Fibroblast of skin of scalp (primary cell): ENCODE measurements at regions not wholly inside any gene's neighbourhood (a gene's known extent, or its start where the extent isn't known, plus 50 kb on each side); places are given as distances from the start of the nearest gene placed in this dataset.
"Not testable (repeated sequence)": the region's sequence is repeated elsewhere in the genome, so short reads cannot be mapped to it uniquely, and the experiment has no call there.

Experiments used
- DNase-seq: peaks from one replicate; pipeline ENCODE4 v3.0.0-alpha.2; 2013

DNA sequence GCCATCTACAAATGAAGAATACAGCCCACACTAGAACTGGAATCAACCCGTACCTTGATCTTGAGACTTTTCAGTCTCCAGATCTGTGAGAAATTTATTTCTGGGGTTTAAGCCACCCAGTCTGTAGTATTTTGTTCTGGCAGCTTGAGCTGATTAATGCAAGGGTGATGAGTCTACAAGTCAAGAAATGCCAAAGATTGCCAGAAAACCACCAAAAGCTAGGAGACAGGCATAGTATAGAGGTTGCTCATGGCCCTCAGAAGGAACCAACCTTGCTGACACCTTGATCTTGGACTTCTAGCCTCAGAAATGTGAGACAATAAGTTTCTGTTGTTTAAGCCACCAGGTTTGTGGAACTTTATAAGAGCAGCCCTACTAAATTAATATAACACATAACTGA, 428.2 kb upstream of the KLF12 start:
- DNase-seq, result peak; percentile 72

DNA sequence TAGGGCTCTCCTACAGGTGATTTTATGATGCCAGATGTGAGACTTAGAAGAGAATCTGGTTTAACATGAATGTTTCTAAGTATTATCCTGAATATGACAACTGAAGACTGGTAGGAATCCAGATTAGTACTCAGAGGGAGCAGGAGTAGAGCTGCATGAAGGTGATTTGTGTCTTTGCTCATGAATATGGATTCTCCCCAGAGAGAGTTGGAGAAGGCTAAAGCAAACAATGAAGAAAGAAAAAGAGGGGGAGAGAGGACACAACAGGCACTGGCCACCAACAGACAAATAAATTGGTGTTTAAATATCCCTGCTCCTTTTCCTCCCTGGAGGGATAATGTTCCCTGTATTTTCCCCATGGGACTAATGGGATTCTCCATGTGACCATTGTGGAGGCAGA, 427.0 kb upstream of the KLF12 start:
- DNase-seq, result no peak

DNA sequence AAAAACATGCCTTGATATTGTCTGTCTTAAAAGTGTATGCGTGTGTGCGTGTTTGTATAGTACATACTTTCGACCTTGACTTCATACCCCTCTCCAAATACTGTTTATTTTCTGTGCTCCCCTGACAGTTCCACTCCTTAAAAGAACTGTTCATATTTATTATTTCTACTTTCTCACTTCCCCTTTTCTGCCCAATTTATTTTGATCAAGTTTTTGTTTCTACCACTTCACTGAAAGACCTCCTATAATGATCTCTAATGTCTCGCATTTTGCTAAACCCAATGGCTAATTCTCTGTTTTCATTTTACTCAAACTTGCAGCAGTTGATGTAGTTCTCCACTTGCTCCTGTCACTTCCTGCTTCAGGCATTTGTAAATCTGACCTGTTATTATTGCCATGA, 426.1 kb upstream of the KLF12 start:
- DNase-seq, result no peak

DNA sequence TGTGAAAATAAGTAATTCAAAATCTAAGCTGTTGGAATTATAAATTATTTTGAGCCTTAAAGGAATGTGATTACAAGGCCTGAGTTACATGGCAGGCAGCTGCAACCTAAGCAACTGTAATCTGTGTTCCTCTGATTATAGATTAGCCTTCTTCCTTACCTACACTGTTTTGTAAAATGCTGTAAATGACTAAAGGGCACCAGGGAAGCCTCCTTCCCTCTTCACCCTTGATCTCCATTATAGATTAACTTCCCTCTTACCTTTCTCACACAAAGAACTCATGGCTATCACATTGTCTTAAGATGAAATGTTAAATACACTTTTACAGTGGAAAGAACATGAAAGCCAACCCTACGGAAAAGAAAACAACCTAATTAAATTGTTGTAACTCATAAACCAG, 423.7 kb upstream of the KLF12 start:
- no peak for DNase-seq

DNA sequence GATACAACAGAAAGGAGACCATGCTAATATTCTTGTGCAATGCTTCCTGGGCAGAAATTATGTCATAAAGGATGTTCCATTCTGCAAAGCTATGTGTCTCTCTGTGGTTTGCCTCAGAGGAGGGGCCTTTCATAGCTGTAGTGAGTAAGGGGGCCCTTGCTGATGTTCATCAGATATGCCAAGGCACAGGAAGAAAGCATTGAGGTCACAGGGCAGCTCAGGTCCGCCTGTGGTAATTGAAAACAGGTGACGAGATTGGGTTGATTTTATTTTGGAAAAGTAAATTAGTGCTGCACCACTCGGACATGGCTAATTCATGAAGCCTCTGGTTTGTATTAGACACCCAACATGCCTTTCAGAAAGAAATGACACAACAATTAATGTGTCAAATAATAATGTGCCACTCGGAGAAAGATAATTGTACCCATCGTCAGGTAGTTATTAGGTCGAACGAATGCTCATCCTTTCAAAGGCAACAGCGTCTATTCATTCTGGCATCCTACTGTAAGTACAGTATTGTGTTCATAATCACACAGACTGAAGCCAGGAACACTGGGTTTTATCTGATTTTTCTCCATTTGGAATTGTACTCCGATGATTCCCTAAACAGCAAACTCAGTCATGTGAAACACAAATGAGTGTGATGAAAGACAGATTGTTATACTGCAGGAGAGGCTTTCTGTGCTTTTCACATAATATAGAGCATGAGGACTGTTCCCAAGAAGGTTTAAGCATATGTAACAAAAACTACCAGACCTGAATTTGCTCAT, 421.6 kb upstream of the KLF12 start:
- no peak for DNase-seq

DNA sequence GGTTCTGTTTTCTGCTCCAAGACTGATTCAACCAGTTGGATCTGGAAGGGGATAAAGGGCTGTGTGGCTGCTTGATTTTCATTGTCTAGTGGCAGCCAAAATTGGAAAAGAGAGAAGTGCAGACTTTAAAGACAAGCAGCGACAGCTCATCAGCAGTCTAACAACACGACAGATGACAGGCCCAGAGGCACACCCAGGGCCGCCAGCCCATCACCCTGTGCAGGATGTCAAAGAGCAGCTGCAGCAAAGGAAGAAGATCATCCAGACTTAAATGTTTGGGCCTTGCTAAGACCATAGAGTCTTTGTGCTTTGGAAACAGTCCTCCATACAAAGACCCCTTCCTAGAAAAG, 421.0 kb upstream of the KLF12 start:
- DNase-seq, result no peak

DNA sequence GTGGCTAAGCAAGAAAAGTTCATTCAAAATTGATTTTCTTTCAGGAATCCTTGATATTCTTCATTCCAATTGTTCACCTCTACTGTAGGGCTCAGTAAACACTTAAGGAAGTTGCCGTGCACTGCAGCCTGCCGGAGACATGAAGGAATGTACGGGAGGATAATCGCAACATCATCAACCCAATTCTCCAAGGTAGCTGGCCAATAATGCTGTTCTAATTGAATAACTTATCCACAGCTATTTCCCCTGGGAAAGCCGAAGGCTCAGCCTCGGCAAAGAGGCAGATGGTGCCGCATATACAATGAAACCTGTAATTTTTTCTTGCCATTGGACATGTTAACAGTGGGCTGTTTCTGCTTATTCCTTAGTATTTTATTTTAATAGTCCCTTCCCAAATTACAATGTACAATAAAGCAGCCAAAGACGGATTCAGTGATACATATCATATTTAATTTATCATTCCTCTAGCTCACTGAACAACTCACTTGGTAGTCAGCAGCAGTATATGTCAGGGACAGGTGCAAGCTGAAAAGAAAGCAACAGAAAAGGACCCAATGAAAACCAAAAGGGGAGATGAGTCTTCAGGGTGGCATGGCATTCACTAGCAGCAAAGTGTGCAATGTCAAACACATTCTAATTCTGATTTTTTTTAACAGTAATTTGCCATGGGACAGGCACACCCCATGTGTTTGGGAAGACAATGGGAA, 420.5 kb upstream of the KLF12 start:
- no peak for DNase-seq

DNA sequence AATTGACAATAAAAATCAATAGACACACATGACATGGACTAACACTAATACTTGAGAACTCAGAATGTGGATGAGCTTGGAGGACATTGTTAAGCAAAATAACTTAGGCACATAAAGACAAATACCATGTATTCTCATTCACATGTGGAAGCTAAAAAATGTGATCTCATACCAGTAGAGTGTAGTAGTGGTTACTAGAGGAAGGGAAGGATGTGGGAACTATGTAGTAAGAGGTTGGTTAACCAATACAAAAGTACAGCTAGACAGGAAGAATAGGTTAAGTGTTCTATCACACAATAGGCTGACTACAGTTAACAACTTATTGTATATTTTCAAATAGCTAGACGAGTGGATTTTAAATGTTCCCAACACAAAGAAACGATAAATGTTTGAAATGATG, 415.8 kb upstream of the KLF12 start:
- peak; percentile 48 for DNase-seq

DNA sequence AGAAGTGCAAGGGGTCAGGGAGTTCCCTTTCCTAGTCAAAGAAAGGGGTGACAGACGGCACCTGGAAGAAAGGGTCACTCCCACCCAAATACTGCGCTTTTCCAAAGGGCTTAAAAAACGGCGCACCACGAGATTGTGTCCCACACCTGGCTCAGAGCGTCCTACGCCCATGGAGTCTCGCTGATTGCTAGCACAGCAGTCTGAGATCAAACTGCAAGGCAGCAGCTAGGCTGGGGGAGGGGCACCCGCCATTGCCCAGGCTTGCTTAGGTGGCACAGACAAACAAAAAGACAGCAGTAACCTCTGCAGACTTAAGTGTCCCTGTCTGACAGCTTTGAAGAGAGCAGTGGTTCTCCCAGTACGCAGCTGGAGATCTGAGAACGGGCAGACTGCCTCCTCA, 402.4 kb upstream of the KLF12 start:
- not testable (repeated sequence) for DNase-seq

DNA sequence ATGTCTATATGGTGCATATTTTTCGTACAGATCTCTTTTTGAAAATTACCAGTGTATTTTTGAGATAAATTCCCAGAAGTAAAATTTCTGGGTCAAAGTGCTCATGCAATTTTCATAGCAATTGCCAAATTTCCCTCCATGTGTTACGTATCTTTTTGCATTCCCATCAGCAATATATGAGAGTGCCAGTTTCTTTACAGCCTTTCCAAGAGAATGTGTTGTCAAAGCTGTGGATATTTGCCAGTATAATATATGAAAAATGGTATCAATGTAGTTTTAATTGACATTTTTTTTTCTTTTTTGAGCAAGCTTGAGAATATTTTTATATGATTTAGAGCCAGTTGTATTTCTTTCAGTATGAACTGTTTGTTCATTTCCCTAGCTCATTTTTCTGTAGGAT, 399.0 kb upstream of the KLF12 start:
- DNase-seq, result no peak

DNA sequence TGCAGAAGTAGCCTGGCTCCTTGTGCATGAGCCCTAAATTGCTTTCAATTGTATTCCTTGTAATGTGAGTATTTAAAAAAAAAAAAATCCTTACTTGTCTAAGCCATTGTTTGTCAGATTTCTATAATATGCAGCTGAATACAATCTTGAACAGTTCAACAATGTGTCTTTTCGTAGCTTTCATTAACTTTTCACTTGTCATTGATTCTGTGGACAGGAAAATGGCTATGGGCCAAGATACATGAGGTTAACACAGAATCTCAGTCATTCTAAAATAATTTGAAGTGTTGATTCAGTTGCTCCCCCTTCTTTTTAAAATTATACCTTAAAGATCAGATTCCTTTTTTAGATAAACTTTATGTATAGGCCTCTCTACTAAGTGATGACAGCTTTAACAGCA, 395.8 kb upstream of the KLF12 start:
- peak; percentile 59 for DNase-seq

DNA sequence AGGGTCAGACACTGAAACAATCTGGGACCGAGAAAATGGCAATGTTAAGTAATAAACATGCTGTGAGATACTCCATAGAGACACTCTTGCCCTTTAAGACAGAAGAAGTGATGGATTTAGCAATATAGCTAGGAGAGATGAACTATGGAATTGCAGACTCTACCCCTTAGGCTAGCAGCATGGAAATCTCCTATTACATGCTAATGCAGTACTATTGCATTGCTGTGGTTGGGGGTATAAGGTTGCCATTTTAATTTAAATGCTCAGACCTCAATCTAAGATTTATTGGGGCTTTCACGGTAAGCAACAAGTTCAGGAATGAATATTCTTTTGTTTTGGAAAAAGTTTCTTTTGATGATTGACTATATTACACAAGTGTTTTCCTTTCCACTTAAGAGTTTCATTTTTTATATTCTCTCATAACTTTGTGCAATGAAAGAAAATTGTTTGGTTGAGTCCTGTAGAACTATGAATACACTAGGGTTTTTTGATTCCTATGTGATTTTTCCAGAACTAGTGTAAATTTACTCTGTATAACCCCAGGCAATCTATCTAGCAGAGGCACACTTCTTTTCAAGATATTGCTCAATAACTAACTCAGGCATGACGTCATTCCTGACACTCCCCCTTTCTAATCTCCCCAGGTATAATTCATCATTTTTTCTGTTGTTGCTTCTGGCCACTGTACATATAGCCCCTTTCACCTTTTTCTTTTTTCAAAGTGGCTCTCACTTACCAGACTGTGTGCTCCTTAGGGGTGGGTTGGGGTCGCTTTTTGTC, 394.7 kb upstream of the KLF12 start:
- no peak for DNase-seq

DNA sequence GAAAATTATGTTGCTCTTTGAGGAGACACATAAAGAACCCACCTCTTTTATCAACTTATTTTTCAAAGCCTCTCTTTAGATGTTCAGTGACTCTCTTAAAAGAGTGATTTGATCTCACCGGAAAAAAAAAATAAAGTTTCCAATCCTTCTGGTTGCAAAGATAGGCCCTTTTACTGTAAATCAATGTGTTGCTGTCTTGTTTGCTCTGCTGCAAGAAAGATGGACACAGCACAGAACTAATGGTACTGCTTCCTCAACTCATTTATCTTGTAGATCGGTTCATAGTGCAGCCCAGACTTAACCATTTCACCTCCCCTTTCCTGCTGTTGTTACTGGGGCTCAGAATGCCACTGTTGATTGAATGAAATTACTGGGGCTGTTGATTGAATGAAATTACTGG, 388.9 kb upstream of the KLF12 start:
- no peak for DNase-seq

DNA sequence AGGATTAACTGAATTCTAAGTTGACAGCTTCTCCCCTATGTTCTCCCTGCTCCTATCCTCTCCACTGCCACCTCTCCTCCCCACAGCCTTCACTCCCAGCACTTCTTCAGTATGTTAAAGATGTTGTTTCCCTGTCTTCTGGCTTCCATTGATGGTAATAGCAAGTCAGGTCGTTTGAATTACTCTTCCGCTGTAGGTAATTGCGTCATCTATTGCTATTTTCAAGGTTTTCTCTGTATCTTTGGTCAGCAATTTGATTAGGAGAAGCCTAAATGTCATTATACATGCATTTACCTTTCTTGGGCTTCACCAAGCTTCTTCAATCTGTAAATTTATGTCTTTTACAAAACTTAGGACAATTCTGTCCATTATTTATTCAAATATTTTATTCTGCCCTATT, 377.3 kb upstream of the KLF12 start:
- no peak for DNase-seq

DNA sequence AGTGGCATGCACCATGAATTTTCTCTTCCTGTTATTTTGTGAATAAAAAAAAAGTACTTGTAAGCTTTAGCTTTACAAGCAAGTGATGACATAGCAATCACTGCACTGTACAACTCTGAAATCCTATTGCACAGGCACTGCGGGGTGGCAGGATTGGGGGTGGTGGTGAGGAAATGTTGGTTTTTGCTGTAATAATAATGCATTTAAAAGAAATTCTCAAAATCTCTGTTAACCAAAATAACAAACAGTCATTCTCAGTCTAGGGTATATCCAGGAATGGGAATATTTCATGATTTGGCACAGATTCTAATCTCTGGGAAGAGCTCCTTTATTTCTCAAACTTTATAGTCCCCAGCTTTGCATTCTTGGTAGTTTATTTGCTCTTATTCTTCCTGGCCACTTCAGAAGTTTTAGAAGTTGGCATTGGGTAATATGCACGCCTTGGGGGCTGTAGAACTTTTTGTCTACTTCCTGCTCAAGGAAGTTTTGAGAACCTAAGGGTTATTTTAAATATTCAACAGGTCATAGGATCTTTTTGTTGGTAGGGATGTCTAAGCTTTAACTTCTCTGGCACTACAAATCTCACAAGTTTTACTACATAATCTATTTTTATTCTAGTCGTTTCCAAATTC, 353.0 kb upstream of the KLF12 start:
- DNase-seq, result peak; percentile 78

DNA sequence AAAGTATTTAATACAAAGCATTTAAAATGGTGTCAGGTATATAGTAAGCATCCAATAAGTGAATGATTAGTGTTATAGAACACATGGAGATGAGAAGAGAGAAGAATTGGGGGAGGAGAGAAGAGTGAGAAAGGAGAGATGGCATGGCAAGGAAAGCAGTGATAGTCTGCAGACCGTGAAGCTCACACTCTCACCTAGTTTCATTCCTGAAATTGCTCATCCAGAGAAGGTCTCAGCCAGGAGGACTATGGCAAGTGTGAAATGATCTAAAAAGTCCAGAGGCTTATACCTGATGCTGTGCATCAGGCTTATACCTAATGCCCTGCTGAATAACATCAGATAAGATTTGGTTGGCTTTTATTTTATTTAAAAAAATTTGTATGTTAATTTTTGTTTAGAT, 351.6 kb upstream of the KLF12 start:
- no peak for DNase-seq

DNA sequence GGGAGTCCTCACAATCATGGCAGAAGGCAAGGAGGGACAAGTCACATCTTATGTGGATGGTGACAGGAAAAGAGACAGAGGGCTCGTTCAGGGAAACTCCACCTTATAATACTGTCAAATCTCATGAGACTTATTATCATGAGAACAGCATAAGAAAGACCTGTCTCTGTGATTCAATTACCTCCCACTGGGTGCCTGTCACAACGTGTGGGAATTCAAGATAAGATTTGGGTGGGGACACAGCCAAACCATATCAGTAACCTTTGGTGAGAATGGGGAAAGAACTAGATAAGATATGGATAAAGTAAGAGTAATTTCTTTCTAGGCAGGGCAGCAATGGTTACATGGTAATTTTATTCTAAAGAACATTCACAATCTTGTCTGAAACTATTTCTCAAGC, 344.9 kb upstream of the KLF12 start:
- no peak for DNase-seq

DNA sequence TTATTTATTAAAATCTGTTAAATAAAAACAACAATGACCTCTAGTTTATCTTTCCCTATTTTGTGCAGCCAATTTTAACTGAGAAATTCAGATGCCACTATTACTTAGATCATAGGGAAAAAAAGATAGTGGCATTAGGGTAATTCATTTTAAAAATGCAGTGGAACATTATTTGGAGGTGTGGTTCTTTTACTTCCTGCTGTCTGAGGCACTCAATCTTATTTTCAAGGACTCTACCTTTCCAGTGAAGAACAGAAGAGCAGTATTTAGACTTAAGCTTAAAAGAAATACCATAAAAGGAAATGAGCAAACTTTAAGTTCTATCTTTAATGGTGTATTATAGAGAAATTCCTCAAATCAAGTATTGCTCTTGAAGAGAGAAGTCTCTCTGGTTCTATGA, 342.6 kb upstream of the KLF12 start:
- no peak for DNase-seq

DNA sequence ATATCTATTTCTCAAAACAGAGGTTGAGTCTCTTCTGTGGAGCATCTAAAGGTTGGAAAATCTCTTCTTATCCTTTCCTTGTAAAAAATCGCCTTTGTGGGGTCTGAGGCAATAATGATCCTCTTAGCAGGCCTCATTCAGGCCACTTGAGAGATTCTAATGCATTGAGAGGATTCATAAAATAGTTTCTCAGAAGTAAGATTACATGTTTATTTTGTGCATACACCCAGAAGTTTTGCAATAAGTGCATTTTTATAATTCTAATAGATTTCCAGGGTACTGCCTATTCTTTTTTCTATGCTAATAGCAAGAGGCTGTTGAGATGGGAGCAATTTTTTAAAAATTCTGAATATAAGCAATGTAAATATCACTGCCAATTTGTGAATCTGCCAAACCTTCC, 342.2 kb upstream of the KLF12 start:
- DNase-seq, result peak; percentile 24

DNA sequence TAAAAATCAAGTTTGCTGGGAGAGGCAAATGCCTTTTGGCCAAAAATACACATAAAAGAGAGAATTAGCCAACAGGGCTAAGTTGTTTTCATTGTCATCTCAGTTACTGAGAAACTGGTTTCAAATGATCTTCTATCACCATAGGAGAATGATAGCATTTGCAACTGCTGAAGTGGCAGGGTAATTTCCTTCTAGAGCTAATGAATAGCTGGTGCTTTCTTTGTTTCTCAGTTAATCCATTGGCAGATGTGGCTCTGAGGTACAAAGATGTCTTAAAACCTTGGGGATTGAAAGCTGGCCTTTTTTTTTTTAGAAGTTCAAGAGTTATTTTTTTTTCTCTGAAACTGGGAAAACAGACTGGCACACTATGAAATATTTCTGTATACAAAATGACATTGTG, 332.7 kb upstream of the KLF12 start:
- no peak for DNase-seq

DNA sequence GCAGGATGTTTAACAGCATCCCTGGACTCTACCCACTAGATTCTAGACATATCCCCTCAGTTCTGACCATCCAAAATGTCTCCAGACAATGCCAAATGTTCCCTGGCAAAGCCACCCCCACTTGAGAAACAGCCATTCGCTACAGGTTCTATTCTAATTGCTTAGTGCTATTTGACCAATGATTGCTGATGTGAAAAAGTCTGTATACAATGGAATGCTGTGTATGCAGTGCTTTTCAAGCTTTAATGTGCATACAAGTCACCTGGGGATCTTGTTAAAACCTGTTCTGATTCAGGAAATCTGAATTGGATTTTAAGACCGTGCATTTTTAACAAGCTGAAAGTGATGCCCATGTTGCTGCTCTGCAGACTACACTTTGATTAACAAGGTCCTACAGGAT, 331.8 kb upstream of the KLF12 start:
- DNase-seq, result no peak

DNA sequence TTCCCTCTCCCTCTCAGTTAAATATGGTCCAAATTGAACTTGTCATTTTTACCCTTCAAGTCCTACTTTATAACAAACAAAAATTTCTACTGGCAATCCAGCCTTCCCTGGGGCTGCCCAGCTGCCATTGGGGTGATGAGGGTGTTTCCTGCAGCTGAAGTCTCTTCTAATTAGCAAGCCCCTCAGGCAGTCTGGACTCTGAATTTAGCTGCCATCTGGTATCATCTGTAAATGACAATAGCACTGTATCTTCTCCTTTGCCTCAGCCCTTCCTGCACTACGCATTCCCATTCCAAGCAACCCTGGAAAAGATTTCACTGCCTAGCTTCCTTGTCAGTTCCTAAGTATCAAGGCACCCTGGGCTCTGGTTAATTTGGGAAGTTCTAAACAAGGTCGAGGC, 331.1 kb upstream of the KLF12 start:
- no peak for DNase-seq

DNA sequence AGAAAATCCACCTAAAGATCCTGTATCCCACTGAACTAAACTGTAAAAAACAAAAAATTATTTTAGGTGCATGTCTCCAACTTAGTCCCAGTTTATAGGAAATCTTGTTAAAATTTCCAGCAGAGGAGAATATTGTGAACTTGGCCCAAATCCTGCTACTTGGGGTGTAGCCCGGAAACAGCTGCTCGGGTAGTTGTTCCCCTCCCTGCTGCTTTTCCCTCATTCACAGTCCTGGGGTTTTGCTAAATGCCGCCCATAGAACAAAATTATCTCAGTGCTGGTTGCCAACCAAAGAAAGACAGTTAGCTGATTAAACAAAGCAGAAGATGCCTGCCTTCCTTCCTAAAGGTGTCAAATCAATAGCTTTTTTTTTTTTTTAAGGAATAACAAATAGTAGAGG, 330.5 kb upstream of the KLF12 start:
- DNase-seq, result peak; percentile 9
